DOHH2 (cell line): ENCODE measurements at regions not wholly inside any gene's neighbourhood (a gene's known extent, or its start where the extent isn't known, plus 50 kb on each side); places are given as distances from the start of the nearest gene placed in this dataset.

Experiments
- EZH2phosphoT487 ChIP-seq: fragments of 200-600 bp; sonication (generic); IDR thresholded peaks from 2 replicates; pipeline ENCODE4 v1.6.1; 2017; ENCODE audit warnings: borderline replicate concordance, mild to moderate bottlenecking, antibody characterized with exemption, low read length, moderate library complexity, mixed read lengths
- TF ChIP-seq, protein P1 (sequence below): fragments of 200-600 bp; sonication (generic); IDR thresholded peaks from one replicate; pipeline ENCODE4 v1.5.1; 2014; ENCODE audit warnings: antibody characterized with exemption, mild to moderate bottlenecking, low read depth, low read length; ENCODE audit not compliant: poor library complexity, severe bottlenecking

- TF ChIP-seq, protein P1, sequence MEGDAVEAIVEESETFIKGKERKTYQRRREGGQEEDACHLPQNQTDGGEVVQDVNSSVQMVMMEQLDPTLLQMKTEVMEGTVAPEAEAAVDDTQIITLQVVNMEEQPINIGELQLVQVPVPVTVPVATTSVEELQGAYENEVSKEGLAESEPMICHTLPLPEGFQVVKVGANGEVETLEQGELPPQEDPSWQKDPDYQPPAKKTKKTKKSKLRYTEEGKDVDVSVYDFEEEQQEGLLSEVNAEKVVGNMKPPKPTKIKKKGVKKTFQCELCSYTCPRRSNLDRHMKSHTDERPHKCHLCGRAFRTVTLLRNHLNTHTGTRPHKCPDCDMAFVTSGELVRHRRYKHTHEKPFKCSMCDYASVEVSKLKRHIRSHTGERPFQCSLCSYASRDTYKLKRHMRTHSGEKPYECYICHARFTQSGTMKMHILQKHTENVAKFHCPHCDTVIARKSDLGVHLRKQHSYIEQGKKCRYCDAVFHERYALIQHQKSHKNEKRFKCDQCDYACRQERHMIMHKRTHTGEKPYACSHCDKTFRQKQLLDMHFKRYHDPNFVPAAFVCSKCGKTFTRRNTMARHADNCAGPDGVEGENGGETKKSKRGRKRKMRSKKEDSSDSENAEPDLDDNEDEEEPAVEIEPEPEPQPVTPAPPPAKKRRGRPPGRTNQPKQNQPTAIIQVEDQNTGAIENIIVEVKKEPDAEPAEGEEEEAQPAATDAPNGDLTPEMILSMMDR, result no peak
- no peak for TF ChIP-seq EZH2phosphoT487
These were observed 155.9 kb upstream of the MDFIC start for GRCh38 chr7:114766041-114766356.
